Caco-2 (cell line): ENCODE measurements at regions not wholly inside any gene's neighbourhood (a gene's known extent, or its start where the extent isn't known, plus 50 kb on each side); places are given as distances from the start of the nearest gene placed in this dataset.

Experiments used
- BruUV-seq: library from RNA; stranded (reverse); fragments of 400-500 nt; replicated peaks from 2 replicates; lab custom pipeline; 2021; lab: Mats Ljungman, UMichigan
- CTCF ChIA-PET: fragments of 300-600 bp; sonication (Branson Sonifier 250); formaldehyde crosslinking; loops from one replicate; lab custom pipeline; 2022; ENCODE audit warnings: antibody characterized with exemption; lab: Charles Lee
- POLR2A ChIA-PET: fragments of 300-600 bp; sonication (Branson Sonifier 250); formaldehyde crosslinking; loops from one replicate; lab custom pipeline; 2022; ENCODE audit warnings: antibody characterized with exemption; lab: Charles Lee
- DNase-seq, 2 experiments: peaks; one replicate each; pipeline versions ENCODE4 v3.0.0 to v3.0.0-alpha.2; 2020 to 2022
- H3K27me3 ChIP-seq: replicated peaks from 2 replicates; pipeline ENCODE4 v1.6.0; 2011; ENCODE audit warnings: low read length; ENCODE audit not compliant: control insufficient read depth, insufficient read depth
- H3K36me3 ChIP-seq: 2 replicates; pipeline ENCODE4 v1.5.1; 2011; ENCODE audit warnings: low read length; ENCODE audit not compliant: control insufficient read depth, insufficient read depth
- H3K4me1 ChIP-seq: fragments of 250-450 bp; sonication (Bioruptor Pico); 2 replicates; pipeline ENCODE4 v1.5.1; 2020; ENCODE audit warnings: mild to moderate bottlenecking
- H3K4me3 ChIP-seq: 2 replicates; pipeline ENCODE4 v1.5.1; 2011; ENCODE audit warnings: low read depth, mild to moderate bottlenecking, control low read depth, low read length
- H3K9me3 ChIP-seq: fragments of 250-450 bp; sonication (Bioruptor Pico); 2 replicates; pipeline ENCODE4 v1.5.1; 2020; ENCODE audit warnings: mild to moderate bottlenecking, moderate library complexity
- H3K27ac Mint-ChIP-seq: one replicate; pipeline ENCODE4 v1.8.0; 2022; ENCODE audit warnings: mixed read lengths; ENCODE audit not compliant: unreplicated experiment
- H3K27me3 Mint-ChIP-seq: one replicate; pipeline ENCODE4 v1.8.0; 2022; ENCODE audit warnings: mixed read lengths; ENCODE audit not compliant: insufficient read depth, unreplicated experiment
- H3K36me3 Mint-ChIP-seq: one replicate; pipeline ENCODE4 v1.8.0; 2022; ENCODE audit warnings: mild to moderate bottlenecking, mixed read lengths; ENCODE audit not compliant: insufficient read depth, unreplicated experiment
- H3K4me1 Mint-ChIP-seq: one replicate; pipeline ENCODE4 v1.8.0; 2022; ENCODE audit warnings: low read depth, mixed read lengths; ENCODE audit not compliant: unreplicated experiment
- H3K4me3 Mint-ChIP-seq: one replicate; pipeline ENCODE4 v1.8.0; 2022; ENCODE audit warnings: mild to moderate bottlenecking, moderate library complexity, mixed read lengths; ENCODE audit not compliant: unreplicated experiment
- H3K9me3 Mint-ChIP-seq: one replicate; pipeline ENCODE4 v1.8.0; 2022; ENCODE audit warnings: mixed read lengths; ENCODE audit not compliant: unreplicated experiment
- CTCF ChIP-seq, 2 experiments: fragments of 200-600 bp in 1 of 2; IDR thresholded peaks; 1 replicate in 1 of 2; 2 replicates in 1 of 2; pipeline versions ENCODE4 v1.5.1 to v1.8.0; 2011 to 2022; ENCODE audit warnings: antibody characterized with exemption in 1 of 2, control low read depth in 1 of 2, inconsistent platforms in 1 of 2, low read depth in 1 of 2, low read length in 1 of 2, mild to moderate bottlenecking in 1 of 2, moderate library complexity in 1 of 2; ENCODE audit not compliant: insufficient read depth in 1 of 2, severe bottlenecking in 1 of 2, unreplicated experiment in 1 of 2
- intact Hi-C: fragments of 100-400 bp; cut with micrococcal nuclease; formaldehyde crosslinking; loops from one replicate; pipeline ENCODE4 v1.10.0; 2022; ENCODE audit not compliant: unreplicated experiment

- intact Hi-C loops, result no loop called here
- Histone ChIP-seq H3K36me3 (no peaks in the 10 kb centered on the region), H3K9me3 (0 out of 2 replicates have a peak, but pooled peaks cover 2% of the 10 kb centered on the region), H3K27me3 (no peaks in the 10 kb centered on the region), H3K4me1 (peaks cover 6% of the 10 kb centered on the region), H3K4me3 (no peak overlapping the region)
- no TSS peak for BruUV-seq
- peaks cover 7% of the 10 kb centered on the region for H3K4me1 Mint-ChIP-seq
- CTCF ChIA-PET, result no interaction called here
- H3K36me3 Mint-ChIP-seq, result no peaks in the 10 kb centered on the region
- no peak for TF ChIP-seq CTCF (IDR thresholded peaks at IDR 0.05; ENCODE audit: insufficient read depth in 1 of 2, low read depth in 1 of 2, low read length in 1 of 2, severe bottlenecking in 1 of 2, unreplicated experiment in 1 of 2)
- peaks cover 11% of the 10 kb centered on the region for H3K9me3 Mint-ChIP-seq
- POLR2A ChIA-PET, result interaction anchor here (0.6 kb wide), 1 partner anchor 90 kb away, joined by 3 read pairs; no protein-coding TSS in a partner anchor
- peak in 1 of 2 experiments; percentile 10 for DNase-seq
- no peak overlapping the region for H3K4me3 Mint-ChIP-seq
- peak overlapping the region; percentile 44 for H3K27ac Mint-ChIP-seq
- no peaks in the 10 kb centered on the region for H3K27me3 Mint-ChIP-seq
These were observed 93.4 kb upstream of the FN1 start for GRCh38 chr2:215529271-215529670.

GRCh38 chr2:215528555-215528954 lies 92.7 kb upstream of the FN1 start:
- Histone ChIP-seq H3K36me3 (no peaks in the 10 kb centered on the region), H3K9me3 (0 out of 2 replicates have a peak, but pooled peaks cover 3% of the 10 kb centered on the region), H3K4me3 (no peak overlapping the region), H3K27me3 (no peaks in the 10 kb centered on the region), H3K4me1 (peaks cover 6% of the 10 kb centered on the region)
- intact Hi-C loops, result no loop called here
- Mint-ChIP-seq H3K4me3 (no peak overlapping the region), H3K4me1 (peaks cover 7% of the 10 kb centered on the region), H3K27ac (peak overlapping the region; percentile 44), H3K9me3 (peaks cover 9% of the 10 kb centered on the region), H3K36me3 (no peaks in the 10 kb centered on the region), H3K27me3 (no peaks in the 10 kb centered on the region)
- no TSS peak for BruUV-seq
- ChIA-PET POLR2A (no interaction called here), CTCF (no interaction called here)
- no peak for DNase-seq
- TF ChIP-seq CTCF (IDR thresholded peaks at IDR 0.05; ENCODE audit: insufficient read depth in 1 of 2, low read depth in 1 of 2, low read length in 1 of 2, severe bottlenecking in 1 of 2, unreplicated experiment in 1 of 2), result no peak

- no peak for TF ChIP-seq CTCF (IDR thresholded peaks at IDR 0.05; ENCODE audit: insufficient read depth in 1 of 2, low read depth in 1 of 2, low read length in 1 of 2, severe bottlenecking in 1 of 2, unreplicated experiment in 1 of 2)
- POLR2A ChIA-PET, result no interaction called here
- Mint-ChIP-seq H3K4me3 (no peak overlapping the region), H3K27ac (no peak overlapping the region), H3K9me3 (peaks cover 1% of the 10 kb centered on the region), H3K27me3 (no peaks in the 10 kb centered on the region), H3K4me1 (peaks cover 7% of the 10 kb centered on the region), H3K36me3 (no peaks in the 10 kb centered on the region)
- intact Hi-C loops, result no loop called here
- H3K36me3 ChIP-seq, result no peaks in the 10 kb centered on the region
- peaks cover 6% of the 10 kb centered on the region for H3K4me1 ChIP-seq
- BruUV-seq, result no TSS peak
- DNase-seq, result no peak
- H3K4me3 ChIP-seq, result no peak overlapping the region
- CTCF ChIA-PET, result no interaction called here
- 0 out of 2 replicates have a peak, but pooled peaks cover 3% of the 10 kb centered on the region for H3K9me3 ChIP-seq
- no peaks in the 10 kb centered on the region for H3K27me3 ChIP-seq
These were observed 91.9 kb upstream of the FN1 start for GRCh38 chr2:215527736-215528135.
